Naive thymus-derived CD8-positive, alpha-beta T cell (primary cell): ENCODE measurements at regions not wholly inside any gene's neighbourhood (a gene's known extent, or its start where the extent isn't known, plus 50 kb on each side); places are given as distances from the start of the nearest gene placed in this dataset.

Source experiments
- ATAC-seq, 2 donors: fragments of 150-1000 bp; cut with Tn5 transposase in 1 of 2; sonication (Bioruptor Pico), chemical (Tn5 transposase) in 1 of 2; 1 replicate in 1 of 2; 2 replicates in 1 of 2; pipeline ENCODE4 v1.10.0; 2021; ENCODE audit warnings: mild to moderate bottlenecking in 2 of 2, moderate library complexity in 2 of 2
- POLR2A ChIA-PET: fragments of 350-600 bp; sonication (Branson Sonifier 250); formaldehyde crosslinking; loops from one replicate; lab custom pipeline; 2021; ENCODE audit warnings: antibody characterized with exemption; lab: Charles Lee
- DNase-seq, 10 donors: peaks; one replicate each; pipeline versions ENCODE4 v3.0.0 to v3.0.0-alpha.2; 2020 to 2022
- H3K27ac Mint-ChIP-seq, 10 donors: one replicate each; pipeline ENCODE4 v1.8.0; 2020 to 2022; ENCODE audit warnings: mild to moderate bottlenecking in 10 of 10, mixed read lengths in 10 of 10, moderate library complexity in 4 of 10, inconsistent platforms in 1 of 10
- H3K27me3 Mint-ChIP-seq, 5 donors: one replicate each; pipeline ENCODE4 v1.8.0; 2021 to 2022; ENCODE audit warnings: mixed read lengths in 5 of 5
- H3K36me3 Mint-ChIP-seq, 3 donors: one replicate each; pipeline ENCODE4 v1.8.0; 2020 to 2022; ENCODE audit warnings: mixed read lengths in 3 of 3, mild to moderate bottlenecking in 2 of 3, inconsistent platforms in 1 of 3
- H3K4me1 Mint-ChIP-seq, 4 donors: one replicate each; pipeline ENCODE4 v1.8.0; 2021 to 2022; ENCODE audit warnings: mixed read lengths in 4 of 4
- H3K4me3 Mint-ChIP-seq, 10 donors: one replicate each; pipeline ENCODE4 v1.8.0; 2020 to 2022; ENCODE audit warnings: mild to moderate bottlenecking in 10 of 10, mixed read lengths in 10 of 10, moderate library complexity in 6 of 10, inconsistent platforms in 1 of 10
- H3K9me3 Mint-ChIP-seq, 9 donors: one replicate each; pipeline ENCODE4 v1.8.0; 2020 to 2022; ENCODE audit warnings: mixed read lengths in 9 of 9, mild to moderate bottlenecking in 3 of 9, inconsistent platforms in 1 of 9, moderate library complexity in 1 of 9

- Mint-ChIP-seq H3K4me3 (no peak overlapping the region), H3K27me3 (no peaks in the 10 kb centered on the region), H3K36me3 (peaks cover 0 to 3% (median 0%) of the 10 kb centered on the region in 3 donors), H3K27ac (no peak overlapping the region), H3K4me1 (no peaks in the 10 kb centered on the region), H3K9me3 (peaks cover 0 to 9% (median 0%) of the 10 kb centered on the region in 9 donors)
- no peak for DNase-seq
- ATAC-seq, result no peak
- POLR2A ChIA-PET, result no interaction called here
Measured at GRCh38 chr9:73845954-73846690, 651.0 kb upstream of the RORB start.

GRCh38 chr9:73847536-73847935 is 649.6 kb upstream of the RORB start:
- POLR2A ChIA-PET, result no interaction called here
- Mint-ChIP-seq H3K27me3 (no peaks in the 10 kb centered on the region), H3K9me3 (peaks cover 0 to 9% (median 0%) of the 10 kb centered on the region in 9 donors), H3K36me3 (peaks cover 0 to 3% (median 0%) of the 10 kb centered on the region in 3 donors), H3K4me1 (no peaks in the 10 kb centered on the region), H3K4me3 (no peak overlapping the region), H3K27ac (no peak overlapping the region)
- no peak for DNase-seq
- ATAC-seq, result no peak

GRCh38 chr9:73853549-73853948 is 643.6 kb upstream of the RORB start:
- no peak overlapping the region for H3K27ac Mint-ChIP-seq
- POLR2A ChIA-PET, result no interaction called here
- DNase-seq, result no peak

GRCh38 chr9:73855206-73855605 is 641.9 kb upstream of the RORB start:
- ATAC-seq, result no peak
- Mint-ChIP-seq H3K4me1 (no peaks in the 10 kb centered on the region), H3K27me3 (no peaks in the 10 kb centered on the region), H3K4me3 (no peak overlapping the region), H3K9me3 (peaks cover 0 to 14% (median 0%) of the 10 kb centered on the region in 9 donors), H3K36me3 (no peaks in the 10 kb centered on the region), H3K27ac (no peak overlapping the region)
- DNase-seq, result no peak
- POLR2A ChIA-PET, result no interaction called here

More at GRCh38 chr9:73853549-73853948, 643.6 kb upstream of the RORB start:
- H3K4me1 Mint-ChIP-seq, result no peaks in the 10 kb centered on the region
- ATAC-seq, result no peak
- H3K4me3 Mint-ChIP-seq, result no peak overlapping the region
- H3K36me3 Mint-ChIP-seq, result no peaks in the 10 kb centered on the region
- H3K9me3 Mint-ChIP-seq, result peaks cover 0 to 18% (median 0%) of the 10 kb centered on the region in 9 donors
- no peaks in the 10 kb centered on the region for H3K27me3 Mint-ChIP-seq

- H3K27ac Mint-ChIP-seq, result no peak overlapping the region
- no peaks in the 10 kb centered on the region for H3K4me1 Mint-ChIP-seq
- no peak overlapping the region for H3K4me3 Mint-ChIP-seq
- no peaks in the 10 kb centered on the region for H3K36me3 Mint-ChIP-seq
- POLR2A ChIA-PET, result no interaction called here
- no peaks in the 10 kb centered on the region for H3K27me3 Mint-ChIP-seq
- ATAC-seq (no peak), DNase-seq (no peak)
- H3K9me3 Mint-ChIP-seq, result peaks cover 0 to 9% (median 0%) of the 10 kb centered on the region in 9 donors
Measured at GRCh38 chr9:73863924-73864323, 633.2 kb upstream of the RORB start.

- H3K9me3 Mint-ChIP-seq, result peaks cover 0 to 8% (median 0%) of the 10 kb centered on the region in 9 donors
- no peak overlapping the region for H3K4me3 Mint-ChIP-seq
- ATAC-seq (no peak), DNase-seq (no peak)
- H3K27me3 Mint-ChIP-seq, result no peaks in the 10 kb centered on the region
- no peak overlapping the region for H3K27ac Mint-ChIP-seq
- no peaks in the 10 kb centered on the region for H3K4me1 Mint-ChIP-seq
- POLR2A ChIA-PET, result no interaction called here
- no peaks in the 10 kb centered on the region for H3K36me3 Mint-ChIP-seq
Measured at GRCh38 chr9:73866451-73866850, 630.7 kb upstream of the RORB start.

DNA sequence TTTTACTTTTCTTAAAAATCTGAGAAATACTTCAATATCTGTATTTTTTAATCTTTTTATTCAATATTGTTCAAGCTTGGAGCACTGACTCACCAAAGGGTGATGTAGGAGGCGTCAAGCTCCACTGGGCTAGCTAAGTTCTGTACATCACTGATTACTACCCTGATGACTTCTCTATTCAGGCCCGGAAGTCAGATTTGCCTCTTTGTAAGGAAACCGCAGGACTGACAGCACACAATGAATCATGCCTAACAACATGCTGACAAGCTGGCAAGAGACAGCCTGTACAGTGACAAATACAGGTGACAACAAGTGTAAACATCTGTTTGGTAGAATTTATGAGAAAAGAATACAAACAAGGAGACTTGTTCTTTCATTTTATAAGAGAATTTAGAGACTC is 627.9 kb upstream of the RORB start:
- ATAC-seq, result no peak
- peak in 2 of 10 donors; percentile 1 to 4 for DNase-seq
- Mint-ChIP-seq H3K4me3 (no peak overlapping the region), H3K27me3 (no peaks in the 10 kb centered on the region), H3K4me1 (no peaks in the 10 kb centered on the region), H3K27ac (no peak overlapping the region), H3K9me3 (peaks cover 0 to 6% (median 0%) of the 10 kb centered on the region in 9 donors), H3K36me3 (no peaks in the 10 kb centered on the region)
- POLR2A ChIA-PET, result no interaction called here

GRCh38 chr9:73871636-73872035 is 625.5 kb upstream of the RORB start:
- ATAC-seq, result no peak
- DNase-seq, result no peak
- H3K4me1 Mint-ChIP-seq, result no peaks in the 10 kb centered on the region

DNA sequence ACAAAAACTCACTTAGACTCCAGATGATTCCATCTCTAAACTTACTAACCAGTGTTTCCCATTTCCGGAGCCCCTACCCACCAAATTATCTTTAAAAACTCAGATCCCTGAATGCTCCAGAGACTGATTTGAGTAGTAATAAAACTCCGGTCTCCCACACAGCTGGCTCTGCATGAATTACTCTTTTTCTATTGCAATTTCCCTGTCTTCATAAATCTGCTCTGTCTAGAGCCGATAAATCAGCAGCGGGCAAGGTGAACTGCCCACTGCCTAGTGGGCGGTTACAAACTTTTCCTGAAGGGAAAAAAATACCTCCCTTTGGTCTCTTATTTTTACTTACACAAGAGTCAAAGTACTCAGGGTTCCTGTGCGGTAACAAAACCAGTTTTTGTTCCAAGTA is 624.4 kb upstream of the RORB start:
- Mint-ChIP-seq H3K27me3 (no peaks in the 10 kb centered on the region), H3K27ac (no peak overlapping the region), H3K36me3 (no peaks in the 10 kb centered on the region), H3K4me1 (no peaks in the 10 kb centered on the region), H3K4me3 (no peak overlapping the region), H3K9me3 (peaks cover 0 to 4% (median 0%) of the 10 kb centered on the region in 9 donors)
- DNase-seq (no peak), ATAC-seq (no peak)
- POLR2A ChIA-PET, result no interaction called here

More at GRCh38 chr9:73871636-73872035, 625.5 kb upstream of the RORB start:
- H3K4me3 Mint-ChIP-seq, result no peak overlapping the region
- no peak overlapping the region for H3K27ac Mint-ChIP-seq
- H3K9me3 Mint-ChIP-seq, result peaks cover 0 to 6% (median 0%) of the 10 kb centered on the region in 9 donors
- no peaks in the 10 kb centered on the region for H3K27me3 Mint-ChIP-seq
- H3K36me3 Mint-ChIP-seq, result no peaks in the 10 kb centered on the region
- POLR2A ChIA-PET, result no interaction called here

DNA sequence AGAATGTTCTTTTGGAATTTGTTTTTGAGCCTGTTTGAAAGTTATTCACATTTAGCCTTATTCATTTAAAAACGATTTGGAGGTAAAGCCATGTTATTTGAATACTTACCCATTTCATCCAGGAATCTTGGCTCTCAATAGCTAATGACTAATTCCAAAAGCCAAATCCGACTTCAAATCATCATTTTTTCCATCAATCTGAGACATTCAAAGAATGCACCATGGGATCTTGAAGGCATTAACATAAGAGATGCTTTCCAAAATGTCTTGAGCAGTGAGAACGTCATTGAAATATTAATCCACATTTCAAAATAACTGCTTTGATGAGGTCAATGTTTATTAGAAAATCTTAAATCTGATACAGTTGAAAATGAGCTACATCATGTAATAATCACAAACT is 617.0 kb upstream of the RORB start:
- peaks cover 0 to 17% (median 2%) of the 10 kb centered on the region in 9 donors for H3K9me3 Mint-ChIP-seq
- no peak for ATAC-seq
- H3K27me3 Mint-ChIP-seq, result no peaks in the 10 kb centered on the region
- no peak for DNase-seq
- no peaks in the 10 kb centered on the region for H3K4me1 Mint-ChIP-seq
- H3K27ac Mint-ChIP-seq, result no peak overlapping the region
- no peaks in the 10 kb centered on the region for H3K36me3 Mint-ChIP-seq
- no peak overlapping the region for H3K4me3 Mint-ChIP-seq
- POLR2A ChIA-PET, result no interaction called here

DNA sequence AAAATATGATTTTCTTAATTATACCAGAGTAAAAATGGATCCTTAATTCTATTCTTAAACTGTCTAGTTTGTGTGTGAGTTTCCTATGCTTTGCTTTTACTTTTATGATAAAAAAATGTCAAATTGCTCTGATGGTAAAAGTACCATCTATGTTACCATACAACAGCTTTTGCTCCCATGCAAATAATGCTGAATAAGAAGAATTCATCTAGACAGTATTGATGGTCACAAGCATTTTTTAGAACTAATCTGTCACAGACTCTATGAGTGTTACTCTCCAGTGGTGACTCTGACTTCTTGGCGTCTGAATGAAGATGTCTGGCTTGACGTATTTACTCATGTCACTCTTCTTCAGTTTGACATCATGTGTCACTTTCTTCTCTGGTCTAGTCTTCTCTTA is 608.1 kb upstream of the RORB start:
- no peak overlapping the region for H3K27ac Mint-ChIP-seq
- H3K9me3 Mint-ChIP-seq, result peaks cover 0 to 30% (median 3%) of the 10 kb centered on the region in 9 donors
- no peak overlapping the region for H3K4me3 Mint-ChIP-seq
- no peaks in the 10 kb centered on the region for H3K36me3 Mint-ChIP-seq
- no peak for DNase-seq
- no peaks in the 10 kb centered on the region for H3K4me1 Mint-ChIP-seq
- POLR2A ChIA-PET, result no interaction called here
- ATAC-seq, result no peak
- no peaks in the 10 kb centered on the region for H3K27me3 Mint-ChIP-seq

DNA sequence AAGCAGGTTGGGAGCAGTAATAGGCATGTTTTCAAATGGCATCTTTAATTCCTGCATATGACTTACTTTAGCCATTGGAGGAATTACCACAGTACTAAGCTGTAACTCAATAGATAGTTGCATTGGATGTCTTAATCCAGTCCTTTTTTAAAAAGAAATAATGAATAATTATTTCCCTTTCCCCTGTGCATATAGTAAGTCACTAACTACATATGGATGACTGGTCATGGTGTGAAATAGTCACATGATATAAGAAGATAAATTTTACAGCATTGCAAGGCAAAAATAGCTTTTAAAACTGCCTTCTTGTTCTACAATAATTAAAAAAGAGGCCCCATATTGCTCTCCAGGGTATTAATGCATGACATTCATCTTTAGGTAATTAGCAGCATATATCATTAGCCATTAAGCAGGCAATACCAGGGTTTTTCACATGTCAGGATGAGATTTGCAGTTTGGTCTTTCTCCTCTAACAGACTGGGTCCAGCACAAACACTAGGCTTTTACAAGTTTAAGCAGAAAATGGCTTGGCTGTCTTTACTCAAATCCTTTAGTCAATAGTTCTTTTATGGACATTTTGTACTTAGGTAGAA is 606.4 kb upstream of the RORB start:
- DNase-seq (no peak), ATAC-seq (no peak)
- H3K4me3 Mint-ChIP-seq, result no peak overlapping the region
- POLR2A ChIA-PET, result no interaction called here
- no peaks in the 10 kb centered on the region for H3K4me1 Mint-ChIP-seq
- H3K9me3 Mint-ChIP-seq, result peaks cover 0 to 13% (median 1%) of the 10 kb centered on the region in 9 donors
- H3K27ac Mint-ChIP-seq, result no peak overlapping the region
- no peaks in the 10 kb centered on the region for H3K36me3 Mint-ChIP-seq
- H3K27me3 Mint-ChIP-seq, result no peaks in the 10 kb centered on the region

DNA sequence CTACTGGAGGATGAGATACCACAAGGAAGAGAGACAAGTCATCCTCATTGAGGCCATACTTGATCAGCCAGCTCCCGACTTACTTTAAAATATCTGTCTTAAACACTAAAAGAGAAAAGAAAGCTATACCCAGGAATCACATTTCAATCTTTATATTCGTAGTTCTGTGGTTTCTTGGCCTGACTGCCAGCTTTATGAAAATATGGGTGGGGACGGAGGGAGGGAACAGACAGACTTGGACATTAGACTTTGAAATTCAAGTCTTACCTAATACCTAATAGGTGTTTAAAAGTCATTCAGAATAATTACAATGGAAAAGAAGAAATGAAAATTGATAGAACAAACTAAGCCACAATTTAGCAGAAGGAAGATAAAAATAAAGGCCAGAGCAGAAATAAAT is 604.8 kb upstream of the RORB start:
- Mint-ChIP-seq H3K9me3 (peaks cover 0 to 14% (median 3%) of the 10 kb centered on the region in 9 donors), H3K4me1 (no peaks in the 10 kb centered on the region), H3K27ac (no peak overlapping the region), H3K27me3 (no peaks in the 10 kb centered on the region), H3K4me3 (no peak overlapping the region), H3K36me3 (no peaks in the 10 kb centered on the region)
- POLR2A ChIA-PET, result no interaction called here
- DNase-seq (no peak), ATAC-seq (no peak)
